Activated T-helper 2 cell treated with anti-CD3 and anti-CD28 coated beads, Interferon-gamma antibody, Interleukin-2, Interleukin-4, amounts not matched to agents 10 μg/mL and 5 μg/mL and 100 μg/mL, durations not matched to agents 14 hours and 24 hours and 36 hours (primary cell): ENCODE measurements at regions not wholly inside any gene's neighbourhood (a gene's known extent, or its start where the extent isn't known, plus 50 kb on each side); places are given as distances from the start of the nearest gene placed in this dataset.

ENCODE experiments used
- DNase-seq: peaks from one replicate; pipeline ENCODE4 v3.0.0; 2021; ENCODE audit warnings: low spot score
- H3K27ac Mint-ChIP-seq: one replicate; pipeline ENCODE4 v1.8.0; 2021; ENCODE audit warnings: mixed read lengths
- H3K27me3 Mint-ChIP-seq: one replicate; pipeline ENCODE4 v1.8.0; 2021; ENCODE audit warnings: low read depth, mixed read lengths
- H3K36me3 Mint-ChIP-seq: one replicate; pipeline ENCODE4 v1.8.0; 2021; ENCODE audit warnings: low read depth, mixed read lengths
- H3K4me1 Mint-ChIP-seq: one replicate; pipeline ENCODE4 v1.8.0; 2021; ENCODE audit warnings: low read depth, mixed read lengths
- H3K4me3 Mint-ChIP-seq: one replicate; pipeline ENCODE4 v1.8.0; 2021; ENCODE audit warnings: low read depth, mild to moderate bottlenecking, moderate library complexity, mixed read lengths
- H3K9me3 Mint-ChIP-seq: one replicate; pipeline ENCODE4 v1.8.0; 2021; ENCODE audit warnings: mixed read lengths
- intact Hi-C: fragments of 100-400 bp; cut with micrococcal nuclease; formaldehyde crosslinking; loops from one replicate; pipeline ENCODE4 v1.15.1; 2023

DNA sequence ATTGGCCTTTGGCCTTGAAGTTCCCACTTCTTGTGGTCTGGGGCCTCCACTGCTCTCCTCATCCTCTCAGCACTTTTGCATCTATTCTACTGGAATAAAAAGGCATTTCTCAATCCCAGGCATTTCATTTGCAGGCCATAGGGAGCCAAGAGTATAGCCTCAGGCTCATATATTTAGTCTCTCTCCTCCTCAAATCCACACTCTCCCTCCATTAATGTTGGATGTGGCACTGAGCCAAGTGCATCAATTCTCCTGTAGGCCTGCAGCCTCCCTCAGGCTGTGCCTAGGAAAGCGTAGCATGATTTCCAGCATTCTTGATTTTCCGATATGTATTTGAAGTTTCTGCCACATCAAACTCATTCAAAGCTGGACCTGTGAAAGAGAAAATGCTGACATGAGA lies 211.5 kb upstream of the CPNE8 start:
- Mint-ChIP-seq H3K4me1 (no peaks in the 10 kb centered on the region), H3K36me3 (no peaks in the 10 kb centered on the region), H3K27ac (no peak overlapping the region), H3K9me3 (no peaks in the 10 kb centered on the region), H3K27me3 (no peaks in the 10 kb centered on the region), H3K4me3 (no peak overlapping the region)
- intact Hi-C loops: no loop called here
- DNase-seq: no peak

DNA sequence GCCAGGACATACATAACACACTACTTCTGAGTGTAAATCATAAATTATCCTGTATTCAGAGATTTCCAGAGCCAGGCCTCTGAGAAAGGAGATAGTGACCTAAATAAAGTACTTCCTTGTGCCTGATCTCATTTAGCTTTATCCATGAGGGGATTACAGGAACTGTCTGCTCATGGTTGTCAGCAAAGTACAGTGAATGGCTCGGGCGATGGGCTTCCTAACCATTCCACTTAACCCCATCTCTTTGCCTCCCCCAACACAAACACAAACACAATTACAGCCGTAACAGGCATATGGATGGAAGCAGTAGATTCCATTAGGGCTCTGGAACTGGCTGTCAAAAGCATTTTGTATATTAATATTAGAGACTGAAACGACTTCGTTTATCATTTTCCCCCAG lies 206.7 kb upstream of the CPNE8 start:
- no peak for DNase-seq
- Mint-ChIP-seq H3K4me3 (no peak overlapping the region), H3K27ac (no peak overlapping the region), H3K36me3 (no peaks in the 10 kb centered on the region), H3K27me3 (no peaks in the 10 kb centered on the region), H3K4me1 (no peaks in the 10 kb centered on the region), H3K9me3 (no peaks in the 10 kb centered on the region)
- intact Hi-C loops: no loop called here

DNA sequence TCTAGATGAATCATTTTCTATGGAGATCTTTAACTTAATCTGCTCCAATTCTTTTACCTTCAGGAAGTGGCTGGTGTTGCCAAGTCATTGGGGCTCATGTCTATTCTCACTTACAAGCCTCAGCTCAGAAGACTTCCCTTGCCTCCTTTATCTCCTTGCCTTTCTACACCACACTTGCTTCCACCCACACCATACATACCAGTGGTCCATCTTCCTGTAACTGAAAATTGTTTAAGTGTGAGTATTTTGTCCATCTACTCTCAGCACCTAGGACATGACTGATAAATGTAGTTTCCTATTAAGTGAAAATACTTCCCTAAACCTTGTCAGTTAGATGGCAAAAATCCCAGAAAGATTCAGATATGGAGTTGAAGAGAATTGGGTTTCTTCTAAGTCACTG lies 199.7 kb upstream of the CPNE8 start:
- H3K4me3 Mint-ChIP-seq: no peak overlapping the region
- peaks cover 1% of the 10 kb centered on the region for H3K27me3 Mint-ChIP-seq
- DNase-seq: no peak
- no peak overlapping the region for H3K27ac Mint-ChIP-seq
- H3K4me1 Mint-ChIP-seq: no peaks in the 10 kb centered on the region
- no peaks in the 10 kb centered on the region for H3K36me3 Mint-ChIP-seq
- H3K9me3 Mint-ChIP-seq: no peaks in the 10 kb centered on the region
- intact Hi-C loops: loop anchor here (10.0 kb wide), 1 partner anchor 440 kb away; no protein-coding TSS in a partner anchor

DNA sequence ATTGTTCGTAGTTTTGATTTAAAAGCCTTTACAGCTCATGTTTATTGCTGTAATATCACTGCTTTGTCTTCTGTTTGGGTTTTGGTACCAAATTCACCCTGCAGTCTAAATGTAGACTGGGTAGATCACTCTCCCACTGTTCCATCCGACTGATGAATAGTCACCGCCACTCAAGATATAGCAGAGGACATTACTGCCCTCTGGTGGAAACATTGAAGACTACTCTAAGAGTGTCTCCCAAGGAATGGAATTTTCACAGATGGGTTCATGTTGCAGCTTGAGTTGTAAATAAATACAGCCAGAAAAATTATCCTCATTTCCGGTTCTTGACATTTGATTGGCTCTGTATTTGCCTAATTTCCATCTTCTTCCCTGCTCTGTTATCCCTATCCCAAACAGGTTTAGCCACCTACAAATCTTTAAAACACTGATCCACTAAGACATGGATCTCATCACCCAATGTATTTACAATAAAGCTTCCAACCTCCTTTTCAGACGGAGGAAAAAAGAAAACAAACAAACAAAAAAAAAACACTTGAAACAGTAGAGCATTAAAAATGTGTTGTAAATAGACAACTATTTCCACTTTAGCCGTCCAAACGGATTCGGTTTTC lies 198.3 kb upstream of the CPNE8 start:
- no peak for DNase-seq
- Mint-ChIP-seq H3K4me3 (no peak overlapping the region), H3K9me3 (no peaks in the 10 kb centered on the region), H3K27me3 (peaks cover 1% of the 10 kb centered on the region), H3K4me1 (no peaks in the 10 kb centered on the region), H3K27ac (no peak overlapping the region), H3K36me3 (no peaks in the 10 kb centered on the region)
- intact Hi-C loops: loop anchor here (1.0 to 10.0 kb wide), 4 partner anchors 182 to 775 kb away; no protein-coding TSS in a partner anchor

DNA sequence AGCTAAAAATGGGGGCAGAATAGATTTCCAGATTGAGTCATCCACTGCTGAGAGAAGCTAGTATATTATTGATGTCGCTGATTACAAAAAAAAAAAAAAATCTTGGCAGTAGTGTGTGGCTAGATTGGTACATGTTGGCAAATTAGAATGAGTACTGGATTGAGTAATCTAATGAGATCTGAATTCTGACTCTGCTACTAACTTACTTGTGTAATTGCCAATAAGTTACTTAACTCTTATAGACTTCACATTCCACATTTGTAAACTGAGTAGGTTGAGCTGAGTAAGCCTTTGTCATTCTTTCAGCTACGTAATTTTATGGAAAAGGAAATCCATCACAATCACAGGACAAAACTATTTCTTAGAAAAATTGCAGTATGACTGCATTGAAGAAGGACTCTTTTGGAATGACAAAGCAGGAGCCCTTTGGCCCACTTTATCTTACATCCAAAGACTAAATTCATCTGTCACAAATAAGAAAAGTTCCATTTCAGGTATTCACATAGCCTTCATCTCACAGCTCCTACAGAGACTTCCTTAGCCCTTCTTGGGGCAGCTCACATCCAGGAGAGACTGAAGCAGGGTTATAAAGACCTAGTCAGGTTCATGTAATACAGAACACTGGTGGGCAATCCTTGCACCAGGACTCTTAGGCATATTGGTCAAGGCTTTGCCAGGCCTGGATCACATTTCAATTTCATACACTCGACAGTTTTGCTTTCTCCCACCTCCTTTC lies 197.3 kb upstream of the CPNE8 start:
- intact Hi-C loops: loop anchor here (1.0 to 10.0 kb wide), 4 partner anchors 181 to 774 kb away; no protein-coding TSS in a partner anchor
- no peak overlapping the region for H3K4me3 Mint-ChIP-seq
- no peak for DNase-seq

DNA sequence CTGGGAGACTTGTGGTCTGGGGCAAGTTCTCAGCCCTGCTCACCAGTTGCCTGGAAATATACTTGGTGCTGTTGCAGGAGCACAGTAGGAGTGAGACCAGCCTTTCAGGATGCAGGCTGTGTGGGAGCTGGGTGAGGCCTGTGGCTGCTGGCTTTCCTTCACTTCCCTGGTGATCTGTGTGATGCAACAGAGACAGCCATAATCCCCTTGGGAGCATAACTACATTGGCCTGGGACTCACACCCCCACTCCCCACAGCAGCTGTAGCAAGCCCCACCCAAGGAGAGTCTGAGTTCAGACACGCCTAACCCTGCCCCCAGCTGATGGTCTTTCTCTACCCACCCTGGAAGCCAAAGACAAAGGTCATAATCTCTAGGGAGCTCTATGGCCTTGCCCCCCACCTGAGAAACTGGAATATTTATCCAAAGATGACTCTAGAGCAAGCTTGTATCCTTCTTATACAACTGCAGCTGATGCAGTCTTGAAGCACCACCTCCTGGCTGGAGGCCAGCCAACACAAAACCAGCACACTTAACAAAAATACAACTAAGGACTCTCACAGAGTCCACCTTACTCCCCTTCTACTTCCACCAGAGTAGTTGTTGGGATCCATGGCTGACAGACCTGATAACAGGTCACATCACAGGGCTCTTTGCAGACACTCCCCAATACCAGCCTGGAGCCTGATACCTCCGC lies 190.4 kb upstream of the CPNE8 start:
- no peaks in the 10 kb centered on the region for H3K36me3 Mint-ChIP-seq

More for the DNA sequence above, 197.3 kb upstream of the CPNE8 start:
- H3K9me3 Mint-ChIP-seq: no peaks in the 10 kb centered on the region
- peaks cover 1% of the 10 kb centered on the region for H3K27me3 Mint-ChIP-seq
- no peaks in the 10 kb centered on the region for H3K36me3 Mint-ChIP-seq
- no peaks in the 10 kb centered on the region for H3K4me1 Mint-ChIP-seq
- no peak overlapping the region for H3K27ac Mint-ChIP-seq

DNA sequence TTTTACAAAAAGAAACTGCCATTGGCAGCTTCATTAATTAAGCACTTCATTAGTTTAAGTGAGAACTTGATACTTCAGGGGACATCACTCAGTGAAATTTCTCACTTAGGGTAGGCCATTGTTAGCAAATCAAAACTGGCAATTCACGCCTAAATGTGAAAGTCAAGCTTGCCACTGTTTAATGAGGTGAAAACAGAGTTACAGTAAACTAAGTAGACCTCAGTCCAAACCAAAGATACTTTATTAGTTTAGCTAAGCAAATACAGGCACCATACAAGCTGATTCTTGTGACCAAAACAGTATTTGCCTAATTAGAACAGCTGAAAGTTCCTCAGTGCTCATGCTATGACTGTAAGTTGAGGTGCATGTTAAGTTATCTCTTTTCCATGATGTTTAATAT lies 176.5 kb upstream of the CPNE8 start:
- Mint-ChIP-seq H3K4me1 (no peaks in the 10 kb centered on the region), H3K36me3 (no peaks in the 10 kb centered on the region), H3K27me3 (no peaks in the 10 kb centered on the region), H3K9me3 (no peaks in the 10 kb centered on the region), H3K4me3 (no peak overlapping the region), H3K27ac (no peak overlapping the region)
- intact Hi-C loops: no loop called here
- DNase-seq: no peak

More for the DNA sequence above, 190.4 kb upstream of the CPNE8 start:
- Mint-ChIP-seq H3K4me1 (no peaks in the 10 kb centered on the region), H3K27ac (no peak overlapping the region), H3K4me3 (no peak overlapping the region), H3K27me3 (no peaks in the 10 kb centered on the region), H3K9me3 (no peaks in the 10 kb centered on the region)
- DNase-seq: no peak
- intact Hi-C loops: no loop called here

DNA sequence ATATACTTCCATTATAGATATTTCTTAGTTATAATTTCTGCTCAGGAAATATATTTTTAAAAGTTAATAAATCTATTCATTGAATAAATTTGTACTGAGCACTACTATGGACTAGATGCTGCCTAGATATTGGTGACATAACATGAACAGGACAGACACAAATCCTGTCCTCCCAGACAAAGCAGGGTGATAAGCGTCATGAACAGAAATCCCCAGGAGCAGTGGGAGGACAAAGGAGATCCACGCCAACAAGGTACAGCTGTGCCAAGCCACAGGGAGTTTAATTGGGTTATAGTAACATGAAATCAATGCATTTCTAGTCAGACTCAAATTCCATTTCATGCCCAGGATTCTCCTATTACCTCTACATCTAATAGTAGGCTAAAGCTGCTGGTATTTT lies 171.8 kb upstream of the CPNE8 start:
- Mint-ChIP-seq H3K4me1 (no peaks in the 10 kb centered on the region), H3K4me3 (no peak overlapping the region), H3K27ac (no peak overlapping the region), H3K9me3 (no peaks in the 10 kb centered on the region), H3K36me3 (no peaks in the 10 kb centered on the region), H3K27me3 (no peaks in the 10 kb centered on the region)
- intact Hi-C loops: no loop called here
- no peak for DNase-seq

DNA sequence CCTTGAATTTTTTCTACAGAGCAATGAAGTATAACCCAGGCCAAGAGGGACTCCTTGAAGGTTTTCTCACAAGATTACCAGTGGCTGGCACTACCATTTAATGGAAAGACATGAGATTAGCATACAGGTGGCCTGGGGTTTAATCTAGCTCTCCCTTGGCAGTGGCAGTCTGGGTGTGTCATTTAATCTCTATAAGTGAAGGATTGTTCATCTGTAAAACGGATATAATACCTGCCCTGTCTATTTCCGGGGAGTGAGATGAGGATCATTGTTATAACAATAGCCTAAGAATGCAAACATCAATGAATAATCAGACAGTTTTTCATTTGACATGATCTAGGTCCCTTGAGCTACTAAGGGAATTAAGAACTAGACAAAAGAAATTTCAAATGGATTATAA lies 168.7 kb upstream of the CPNE8 start:
- Mint-ChIP-seq H3K4me3 (no peak overlapping the region), H3K27me3 (no peaks in the 10 kb centered on the region), H3K4me1 (no peaks in the 10 kb centered on the region), H3K36me3 (no peaks in the 10 kb centered on the region), H3K27ac (no peak overlapping the region), H3K9me3 (no peaks in the 10 kb centered on the region)
- intact Hi-C loops: no loop called here
- DNase-seq: no peak

DNA sequence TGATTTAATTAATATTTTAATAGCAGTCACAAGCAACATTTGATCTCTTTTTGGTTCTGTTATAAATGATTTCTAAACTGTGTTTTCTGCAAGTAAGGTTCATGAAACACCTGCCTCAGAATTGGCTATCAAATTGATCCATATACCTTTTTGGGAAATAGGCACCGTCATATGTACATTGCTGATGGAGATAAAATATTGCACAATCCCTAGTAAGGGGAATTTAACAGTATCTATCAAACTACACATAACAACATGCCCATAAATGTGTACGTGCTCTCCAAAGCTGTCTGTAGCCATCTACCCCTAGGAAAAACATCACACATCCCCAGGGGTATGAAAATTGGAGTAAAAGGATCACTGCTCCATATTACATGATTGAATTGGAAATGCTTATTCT lies 167.3 kb upstream of the CPNE8 start:
- Mint-ChIP-seq H3K27me3 (no peaks in the 10 kb centered on the region), H3K27ac (no peak overlapping the region), H3K4me1 (no peaks in the 10 kb centered on the region), H3K4me3 (no peak overlapping the region), H3K9me3 (no peaks in the 10 kb centered on the region), H3K36me3 (no peaks in the 10 kb centered on the region)
- no peak for DNase-seq
- intact Hi-C loops: no loop called here

DNA sequence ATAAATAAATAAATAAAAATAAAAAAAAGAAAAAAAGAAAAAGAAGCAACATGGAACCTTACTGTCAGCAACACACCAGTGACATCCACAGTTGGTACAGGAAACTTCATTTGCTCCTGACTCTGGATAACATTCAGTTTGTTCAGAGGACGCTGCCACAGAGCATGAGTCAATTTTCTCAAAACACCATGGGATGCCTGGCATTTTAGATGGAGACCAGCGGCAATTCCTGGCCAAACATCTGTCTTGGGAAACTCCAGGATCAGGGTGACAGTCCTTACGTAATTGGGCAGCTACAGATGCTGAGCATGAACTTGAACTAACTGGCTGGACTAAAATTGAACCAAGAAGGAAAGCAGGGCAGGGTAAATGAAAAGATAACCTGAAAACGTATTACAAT lies 166.2 kb upstream of the CPNE8 start:
- H3K9me3 Mint-ChIP-seq: no peaks in the 10 kb centered on the region
- H3K4me1 Mint-ChIP-seq: no peaks in the 10 kb centered on the region
- intact Hi-C loops: no loop called here
- no peaks in the 10 kb centered on the region for H3K27me3 Mint-ChIP-seq
- H3K27ac Mint-ChIP-seq: no peak overlapping the region
- DNase-seq: no peak
- H3K36me3 Mint-ChIP-seq: no peaks in the 10 kb centered on the region
- no peak overlapping the region for H3K4me3 Mint-ChIP-seq

DNA sequence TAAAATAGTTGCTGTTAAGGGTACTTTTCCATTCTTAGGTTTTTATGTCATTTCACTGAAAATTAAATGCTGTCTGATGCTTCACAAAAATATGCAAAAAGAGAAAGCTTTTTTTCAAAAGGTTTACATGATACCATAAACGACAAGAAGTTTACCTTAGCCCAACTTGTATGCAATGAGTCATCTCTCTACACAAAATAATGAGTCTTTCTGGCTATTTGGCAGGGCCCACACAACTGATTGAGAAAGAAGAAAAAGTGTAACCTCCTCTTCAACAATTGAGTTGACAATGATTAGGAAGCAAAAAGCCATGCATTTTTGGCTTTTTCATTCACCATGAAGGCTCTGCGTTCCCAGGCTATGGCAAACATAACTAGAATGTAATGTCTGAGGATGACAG lies 165.4 kb upstream of the CPNE8 start:
- H3K4me1 Mint-ChIP-seq: no peaks in the 10 kb centered on the region
- no peak overlapping the region for H3K27ac Mint-ChIP-seq
- intact Hi-C loops: no loop called here
- H3K36me3 Mint-ChIP-seq: no peaks in the 10 kb centered on the region
- no peaks in the 10 kb centered on the region for H3K27me3 Mint-ChIP-seq
- no peak for DNase-seq
- H3K4me3 Mint-ChIP-seq: no peak overlapping the region
- no peaks in the 10 kb centered on the region for H3K9me3 Mint-ChIP-seq

DNA sequence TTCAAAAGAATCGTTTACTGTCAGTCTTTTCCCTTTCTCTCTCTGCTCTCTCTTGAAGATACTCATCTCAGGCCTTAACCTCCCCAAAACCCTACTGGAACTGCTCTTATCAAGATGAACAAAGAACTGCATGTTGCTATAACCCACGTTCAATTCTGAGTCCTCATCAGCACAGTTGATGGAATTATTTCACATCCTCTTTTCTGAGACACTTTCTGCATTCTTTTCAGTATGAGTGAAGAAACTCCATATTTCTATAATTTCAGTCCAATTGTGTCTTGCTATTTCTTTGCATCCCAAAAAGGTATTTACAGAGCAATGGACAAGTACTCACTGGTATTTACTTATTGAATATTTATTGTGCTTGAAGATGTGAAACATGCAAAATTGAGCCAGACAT lies 160.1 kb upstream of the CPNE8 start:
- no peak overlapping the region for H3K4me3 Mint-ChIP-seq
- intact Hi-C loops: no loop called here
- H3K27me3 Mint-ChIP-seq: no peaks in the 10 kb centered on the region
- H3K9me3 Mint-ChIP-seq: no peaks in the 10 kb centered on the region
- H3K36me3 Mint-ChIP-seq: no peaks in the 10 kb centered on the region
- H3K4me1 Mint-ChIP-seq: no peaks in the 10 kb centered on the region
- no peak for DNase-seq
- no peak overlapping the region for H3K27ac Mint-ChIP-seq
